ENCODE measurements at regions not wholly inside any gene's neighbourhood (a gene's known extent, or its start where the extent isn't known, plus 50 kb on each side); places are given as distances from the start of the nearest gene placed in this dataset.

GRCh38 chr11:10908215-10908951, 50.5 kb upstream of the ZBED5 start:
- ATAC-seq (ENCODE audit: low read depth) = no peak
- no peak for DNase-seq (ENCODE audit: low spot score in 2 of 2)
- Mint-ChIP-seq H3K9me3 (no peaks in the 10 kb centered on the region), H3K27me3 (peaks cover 4% of the 10 kb centered on the region), H3K4me3 (no peak overlapping the region), H3K27ac (no peak overlapping the region), H3K4me1 (no peaks in the 10 kb centered on the region), H3K36me3 (no peaks in the 10 kb centered on the region)

Data from memory B cell (primary cell).